SK-N-SH (cell line): ENCODE measurements at regions not wholly inside any gene's neighbourhood (a gene's known extent, or its start where the extent isn't known, plus 50 kb on each side); places are given as distances from the start of the nearest gene placed in this dataset.

Experiments used
- CHD2 ChIP-seq: fragments of 150-350 bp; IDR thresholded peaks from 2 replicates; pipeline ENCODE4 v1.6.1; 2018; ENCODE audit warnings: low read length; ENCODE audit not compliant: partially characterized antibody
- ELF1 ChIP-seq: IDR thresholded peaks from 2 replicates; pipeline ENCODE4 v1.4.0; 2012
- EZH2phosphoT487 ChIP-seq: fragments of 200-600 bp; sonication (generic); IDR thresholded peaks from 2 replicates; pipeline ENCODE4 v1.6.1; 2017; ENCODE audit warnings: low read depth, mixed run types, mild to moderate bottlenecking, antibody characterized with exemption, moderate library complexity, borderline replicate concordance
- FOXM1 ChIP-seq: IDR thresholded peaks from 2 replicates; pipeline ENCODE4 v1.4.0; 2012; ENCODE audit warnings: low read depth, mild to moderate bottlenecking
- GABPA ChIP-seq: IDR thresholded peaks from 2 replicates; pipeline ENCODE4 v1.4.0; 2012; ENCODE audit warnings: low read depth, mild to moderate bottlenecking
- TF ChIP-seq, protein P1 (sequence below): fragments of 200-600 bp; sonication (generic); IDR thresholded peaks from 2 replicates; pipeline ENCODE4 v1.6.1; 2017; ENCODE audit warnings: antibody characterized with exemption, mild to moderate bottlenecking, moderate library complexity
- TF ChIP-seq, protein P2 (sequence below): IDR thresholded peaks from 2 replicates; pipeline ENCODE4 v1.6.1; 2012; ENCODE audit warnings: mild to moderate bottlenecking, low read depth, low read length, moderate library complexity

DNA sequence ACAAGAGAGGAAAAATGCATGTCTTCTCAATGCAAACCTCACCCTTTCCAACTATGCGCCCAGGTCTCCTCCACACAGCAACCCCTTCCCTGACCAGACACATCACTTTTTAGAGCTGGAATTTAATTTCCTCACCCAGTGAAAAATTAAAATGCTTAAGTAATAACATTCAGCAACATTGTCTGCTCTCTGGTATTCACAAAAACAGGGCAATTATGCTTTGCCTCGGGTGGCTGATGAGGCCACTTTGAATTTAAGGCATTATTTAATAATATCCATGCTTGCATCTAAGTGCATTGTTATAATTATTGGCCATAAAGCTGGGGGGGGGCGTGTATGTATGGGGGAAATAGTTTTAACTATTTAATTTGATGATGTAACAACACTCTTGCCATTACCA is 777.8 kb upstream of the NRSN1 start:
- TF ChIP-seq CHD2 (peak; percentile 59), ELF1 (no peak), FOXM1 (no peak), EZH2phosphoT487 (no peak), GABPA (no peak)
- TF ChIP-seq, protein P1, sequence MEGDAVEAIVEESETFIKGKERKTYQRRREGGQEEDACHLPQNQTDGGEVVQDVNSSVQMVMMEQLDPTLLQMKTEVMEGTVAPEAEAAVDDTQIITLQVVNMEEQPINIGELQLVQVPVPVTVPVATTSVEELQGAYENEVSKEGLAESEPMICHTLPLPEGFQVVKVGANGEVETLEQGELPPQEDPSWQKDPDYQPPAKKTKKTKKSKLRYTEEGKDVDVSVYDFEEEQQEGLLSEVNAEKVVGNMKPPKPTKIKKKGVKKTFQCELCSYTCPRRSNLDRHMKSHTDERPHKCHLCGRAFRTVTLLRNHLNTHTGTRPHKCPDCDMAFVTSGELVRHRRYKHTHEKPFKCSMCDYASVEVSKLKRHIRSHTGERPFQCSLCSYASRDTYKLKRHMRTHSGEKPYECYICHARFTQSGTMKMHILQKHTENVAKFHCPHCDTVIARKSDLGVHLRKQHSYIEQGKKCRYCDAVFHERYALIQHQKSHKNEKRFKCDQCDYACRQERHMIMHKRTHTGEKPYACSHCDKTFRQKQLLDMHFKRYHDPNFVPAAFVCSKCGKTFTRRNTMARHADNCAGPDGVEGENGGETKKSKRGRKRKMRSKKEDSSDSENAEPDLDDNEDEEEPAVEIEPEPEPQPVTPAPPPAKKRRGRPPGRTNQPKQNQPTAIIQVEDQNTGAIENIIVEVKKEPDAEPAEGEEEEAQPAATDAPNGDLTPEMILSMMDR: no peak
- TF ChIP-seq, protein P2, sequence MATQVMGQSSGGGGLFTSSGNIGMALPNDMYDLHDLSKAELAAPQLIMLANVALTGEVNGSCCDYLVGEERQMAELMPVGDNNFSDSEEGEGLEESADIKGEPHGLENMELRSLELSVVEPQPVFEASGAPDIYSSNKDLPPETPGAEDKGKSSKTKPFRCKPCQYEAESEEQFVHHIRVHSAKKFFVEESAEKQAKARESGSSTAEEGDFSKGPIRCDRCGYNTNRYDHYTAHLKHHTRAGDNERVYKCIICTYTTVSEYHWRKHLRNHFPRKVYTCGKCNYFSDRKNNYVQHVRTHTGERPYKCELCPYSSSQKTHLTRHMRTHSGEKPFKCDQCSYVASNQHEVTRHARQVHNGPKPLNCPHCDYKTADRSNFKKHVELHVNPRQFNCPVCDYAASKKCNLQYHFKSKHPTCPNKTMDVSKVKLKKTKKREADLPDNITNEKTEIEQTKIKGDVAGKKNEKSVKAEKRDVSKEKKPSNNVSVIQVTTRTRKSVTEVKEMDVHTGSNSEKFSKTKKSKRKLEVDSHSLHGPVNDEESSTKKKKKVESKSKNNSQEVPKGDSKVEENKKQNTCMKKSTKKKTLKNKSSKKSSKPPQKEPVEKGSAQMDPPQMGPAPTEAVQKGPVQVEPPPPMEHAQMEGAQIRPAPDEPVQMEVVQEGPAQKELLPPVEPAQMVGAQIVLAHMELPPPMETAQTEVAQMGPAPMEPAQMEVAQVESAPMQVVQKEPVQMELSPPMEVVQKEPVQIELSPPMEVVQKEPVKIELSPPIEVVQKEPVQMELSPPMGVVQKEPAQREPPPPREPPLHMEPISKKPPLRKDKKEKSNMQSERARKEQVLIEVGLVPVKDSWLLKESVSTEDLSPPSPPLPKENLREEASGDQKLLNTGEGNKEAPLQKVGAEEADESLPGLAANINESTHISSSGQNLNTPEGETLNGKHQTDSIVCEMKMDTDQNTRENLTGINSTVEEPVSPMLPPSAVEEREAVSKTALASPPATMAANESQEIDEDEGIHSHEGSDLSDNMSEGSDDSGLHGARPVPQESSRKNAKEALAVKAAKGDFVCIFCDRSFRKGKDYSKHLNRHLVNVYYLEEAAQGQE: no peak
